HEK293 (cell line): ENCODE measurements at regions not wholly inside any gene's neighbourhood (a gene's known extent, or its start where the extent isn't known, plus 50 kb on each side); places are given as distances from the start of the nearest gene placed in this dataset.

Experiments
- CTCF ChIA-PET: fragments of 350-600 bp; formaldehyde crosslinking; extraction: SDS; loops from one replicate; lab custom pipeline; 2021; ENCODE audit warnings: antibody characterized with exemption; lab: Yijun Ruan, JAX
- POLR2A ChIA-PET: fragments of 300-600 bp; formaldehyde crosslinking; extraction: SDS; loops from one replicate; lab custom pipeline; 2020; ENCODE audit warnings: antibody characterized with exemption, inconsistent platforms; lab: Yijun Ruan, JAX
- H3K27ac ChIP-seq: fragments of 200-500 bp; sonication (Bioruptor generic); 2 replicates; pipeline ENCODE4 v1.5.1; 2014; ENCODE audit warnings: low read depth, low read length, control low read depth, inconsistent platforms; ENCODE audit errors: extremely low read depth
- H3K36me3 ChIP-seq, 2 experiments: fragments of 200-500 bp in 1 of 2; sonication (Bioruptor generic) in 1 of 2; 1 replicate in 1 of 2; 2 replicates in 1 of 2; pipeline ENCODE4 v1.5.1; 2014 to 2017; ENCODE audit warnings: inconsistent platforms in 2 of 2, low read length in 2 of 2; ENCODE audit not compliant: control insufficient read depth in 2 of 2, insufficient read depth in 1 of 2
- H3K4me1 ChIP-seq: fragments of 200-500 bp; sonication (Bioruptor generic); 2 replicates; pipeline ENCODE4 v1.5.1; 2014; ENCODE audit warnings: mild to moderate bottlenecking, low read length, inconsistent platforms; ENCODE audit not compliant: control insufficient read depth, insufficient read depth
- H3K4me3 ChIP-seq: 2 replicates; pipeline ENCODE4 v1.5.1; 2011; ENCODE audit warnings: low read depth, mild to moderate bottlenecking, control low read depth, low read length, moderate library complexity
- H3K9me3 ChIP-seq: fragments of 200-500 bp; sonication (Bioruptor generic); 2 replicates; pipeline ENCODE4 v1.5.1; 2014; ENCODE audit warnings: low read depth, low read length, inconsistent platforms; ENCODE audit not compliant: control insufficient read depth, insufficient read depth
- GLI2 ChIP-seq: fragments of 450-650 bp; formaldehyde crosslinking; IDR thresholded peaks from 2 replicates; pipeline ENCODE4; 2017; ENCODE audit warnings: missing biosample characterization, missing genetic modification characterization, low read depth, borderline replicate concordance
- GLIS2 ChIP-seq: fragments of 450-650 bp; formaldehyde crosslinking; IDR thresholded peaks from 2 replicates; pipeline ENCODE4 v1.5.1; 2016; ENCODE audit warnings: missing biosample characterization, missing genetic modification characterization
- KLF7 ChIP-seq: fragments of 450-650 bp; formaldehyde crosslinking; IDR thresholded peaks from 2 replicates; pipeline ENCODE4 v1.5.1; 2016; ENCODE audit warnings: missing biosample characterization, missing genetic modification characterization, borderline replicate concordance
- SP2 ChIP-seq: fragments of 450-650 bp; formaldehyde crosslinking; IDR thresholded peaks from 2 replicates; pipeline ENCODE4 v1.5.1; 2016; ENCODE audit warnings: missing biosample characterization, missing genetic modification characterization
- ZBTB7A ChIP-seq: fragments of 450-650 bp; formaldehyde crosslinking; IDR thresholded peaks from 2 replicates; pipeline ENCODE4 v1.5.1; 2016; ENCODE audit warnings: low read depth, missing biosample characterization, missing genetic modification characterization
- ZFP3 ChIP-seq: fragments of 450-650 bp; formaldehyde crosslinking; IDR thresholded peaks from 2 replicates; pipeline ENCODE4 v1.5.1; 2016; ENCODE audit warnings: low read depth, missing biosample characterization, missing genetic modification characterization
- ZNF202 ChIP-seq: fragments of 450-650 bp; formaldehyde crosslinking; IDR thresholded peaks from 2 replicates; pipeline ENCODE4 v1.5.1; 2016; ENCODE audit warnings: missing biosample characterization, missing genetic modification characterization, borderline replicate concordance
- ZNF221 ChIP-seq: fragments of 450-650 bp; formaldehyde crosslinking; IDR thresholded peaks from 2 replicates; pipeline ENCODE4 v1.5.1; 2017; ENCODE audit warnings: missing biosample characterization, missing genetic modification characterization, borderline replicate concordance
- ZNF302 ChIP-seq: fragments of 450-650 bp; formaldehyde crosslinking; IDR thresholded peaks from 2 replicates; pipeline ENCODE4 v1.5.1; 2016; ENCODE audit warnings: missing biosample characterization, missing genetic modification characterization, low read depth
- ZNF404 ChIP-seq: fragments of 450-650 bp; formaldehyde crosslinking; IDR thresholded peaks from 2 replicates; pipeline ENCODE4 v1.5.1; 2017; ENCODE audit warnings: missing biosample characterization, missing genetic modification characterization
- ZNF560 ChIP-seq: fragments of 450-650 bp; formaldehyde crosslinking; IDR thresholded peaks from 2 replicates; pipeline ENCODE4 v1.5.1; 2017; ENCODE audit warnings: missing biosample characterization, missing genetic modification characterization, borderline replicate concordance
- TF ChIP-seq, protein P1 (sequence below): fragments of 450-650 bp; formaldehyde crosslinking; IDR thresholded peaks from 2 replicates; pipeline ENCODE4 v1.5.1; 2017; ENCODE audit warnings: missing biosample characterization, missing genetic modification characterization
- TF ChIP-seq, protein P2 (sequence below): fragments of 450-650 bp; formaldehyde crosslinking; IDR thresholded peaks from 2 replicates; pipeline ENCODE4 v1.5.1; 2016; ENCODE audit warnings: missing biosample characterization, missing genetic modification characterization
- TF ChIP-seq, protein P3 (sequence below): fragments of 450-650 bp; formaldehyde crosslinking; IDR thresholded peaks from 2 replicates; pipeline ENCODE4; 2016; ENCODE audit warnings: missing biosample characterization, missing genetic modification characterization
- TF ChIP-seq, protein P4 (sequence below): fragments of 450-650 bp; formaldehyde crosslinking; IDR thresholded peaks from 2 replicates; pipeline ENCODE4 v1.5.1; 2016; ENCODE audit warnings: missing biosample characterization, missing genetic modification characterization, borderline replicate concordance
- TF ChIP-seq, protein P5 (sequence below): fragments of 450-650 bp; formaldehyde crosslinking; conservative IDR thresholded peaks from 2 replicates; pipeline ENCODE4 v1.5.1; 2016; ENCODE audit warnings: low read depth, missing biosample characterization, missing genetic modification characterization

DNA sequence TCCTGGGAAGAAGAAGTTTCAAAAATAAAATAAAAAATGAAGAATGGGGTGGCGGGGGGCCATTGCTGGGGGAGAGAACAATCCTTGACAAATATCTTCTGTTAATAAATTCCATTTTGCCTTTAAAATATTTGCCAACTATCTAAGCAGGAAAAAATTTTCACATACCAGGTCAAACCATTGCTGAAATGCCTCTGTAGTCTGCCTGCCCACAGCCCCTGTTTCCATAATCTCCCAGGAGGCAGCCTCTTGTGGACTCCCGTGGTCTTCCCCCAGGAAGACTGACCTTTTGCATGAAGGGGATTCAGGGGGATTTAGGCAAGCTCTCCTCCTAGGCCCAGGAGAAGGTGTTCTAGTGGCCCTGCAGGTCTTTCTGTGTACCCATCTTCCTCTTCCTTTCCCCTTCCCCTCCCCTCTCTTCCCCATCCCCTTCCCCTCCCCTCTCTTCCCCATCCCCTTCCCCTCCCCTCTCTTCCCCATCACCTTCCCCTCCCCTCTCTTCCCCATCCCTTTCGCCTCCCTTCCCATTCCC is 61.0 kb downstream of the RPL37A start:
- Histone ChIP-seq H3K9me3 (no peaks in the 10 kb centered on the region), H3K4me3 (no peak overlapping the region), H3K27ac (no peak overlapping the region), H3K4me1 (no peaks in the 10 kb centered on the region), H3K36me3 (no peaks in the 10 kb centered on the region)
- ChIA-PET POLR2A (no interaction called here), CTCF (no interaction called here)
- TF ChIP-seq, protein P1, sequence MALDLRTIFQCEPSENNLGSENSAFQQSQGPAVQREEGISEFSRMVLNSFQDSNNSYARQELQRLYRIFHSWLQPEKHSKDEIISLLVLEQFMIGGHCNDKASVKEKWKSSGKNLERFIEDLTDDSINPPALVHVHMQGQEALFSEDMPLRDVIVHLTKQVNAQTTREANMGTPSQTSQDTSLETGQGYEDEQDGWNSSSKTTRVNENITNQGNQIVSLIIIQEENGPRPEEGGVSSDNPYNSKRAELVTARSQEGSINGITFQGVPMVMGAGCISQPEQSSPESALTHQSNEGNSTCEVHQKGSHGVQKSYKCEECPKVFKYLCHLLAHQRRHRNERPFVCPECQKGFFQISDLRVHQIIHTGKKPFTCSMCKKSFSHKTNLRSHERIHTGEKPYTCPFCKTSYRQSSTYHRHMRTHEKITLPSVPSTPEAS (tag by site-specific recombination), result no peak
- no peak for TF ChIP-seq ZNF560
- TF ChIP-seq ZNF202 (tag by site-specific recombination), result no peak
- no peak for TF ChIP-seq ZBTB7A (tag by site-specific recombination)
- no peak for TF ChIP-seq GLI2
- TF ChIP-seq ZFP3 (tag by site-specific recombination), result no peak
- TF ChIP-seq ZNF404 (tag by site-specific recombination), result no peak
- no peak for TF ChIP-seq KLF7
- no peak for TF ChIP-seq GLIS2

DNA sequence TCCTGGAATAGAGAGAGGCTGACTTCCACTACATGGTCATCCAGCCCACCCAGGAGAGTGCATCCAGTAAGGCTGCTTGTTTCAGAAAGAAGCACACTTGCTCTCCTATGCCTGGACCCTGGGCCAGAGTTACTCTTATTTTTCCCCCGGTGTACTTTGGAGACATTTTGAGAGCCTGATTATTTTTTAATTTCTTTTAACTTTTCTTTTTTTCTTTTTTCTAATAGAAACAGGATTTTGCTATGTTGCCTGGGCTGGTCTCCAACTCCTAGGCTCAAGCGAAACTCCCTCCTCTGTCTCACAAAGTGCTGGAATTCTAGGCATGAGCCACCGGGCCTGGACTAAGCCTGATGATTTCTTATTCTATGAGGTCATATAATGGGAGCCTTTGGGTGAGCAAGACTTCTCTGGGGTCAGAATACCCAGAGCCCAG is 62.2 kb downstream of the RPL37A start:
- H3K4me1 ChIP-seq, result no peaks in the 10 kb centered on the region
- ChIA-PET POLR2A (no interaction called here), CTCF (no interaction called here)
- no peak overlapping the region for H3K27ac ChIP-seq
- no peak overlapping the region for H3K4me3 ChIP-seq
- H3K9me3 ChIP-seq, result no peaks in the 10 kb centered on the region
- no peaks in the 10 kb centered on the region for H3K36me3 ChIP-seq
- TF ChIP-seq, protein P2, sequence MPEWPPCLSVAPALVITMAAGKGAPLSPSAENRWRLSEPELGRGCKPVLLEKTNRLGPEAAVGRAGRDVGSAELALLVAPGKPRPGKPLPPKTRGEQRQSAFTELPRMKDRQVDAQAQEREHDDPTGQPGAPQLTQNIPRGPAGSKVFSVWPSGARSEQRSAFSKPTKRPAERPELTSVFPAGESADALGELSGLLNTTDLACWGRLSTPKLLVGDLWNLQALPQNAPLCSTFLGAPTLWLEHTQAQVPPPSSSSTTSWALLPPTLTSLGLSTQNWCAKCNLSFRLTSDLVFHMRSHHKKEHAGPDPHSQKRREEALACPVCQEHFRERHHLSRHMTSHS, result no peak
- TF ChIP-seq, protein P3, sequence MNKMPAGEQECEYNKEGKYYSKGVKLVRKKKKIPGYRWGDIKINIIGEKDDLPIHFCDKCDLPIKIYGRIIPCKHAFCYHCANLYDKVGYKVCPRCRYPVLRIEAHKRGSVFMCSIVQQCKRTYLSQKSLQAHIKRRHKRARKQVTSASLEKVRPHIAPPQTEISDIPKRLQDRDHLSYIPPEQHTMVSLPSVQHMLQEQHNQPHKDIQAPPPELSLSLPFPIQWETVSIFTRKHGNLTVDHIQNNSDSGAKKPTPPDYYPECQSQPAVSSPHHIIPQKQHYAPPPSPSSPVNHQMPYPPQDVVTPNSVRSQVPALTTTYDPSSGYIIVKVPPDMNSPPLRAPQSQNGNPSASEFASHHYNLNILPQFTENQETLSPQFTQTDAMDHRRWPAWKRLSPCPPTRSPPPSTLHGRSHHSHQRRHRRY, result no peak
- TF ChIP-seq ZNF221 (tag by site-specific recombination) (no peak), ZNF302 (tag by site-specific recombination) (no peak), SP2 (tag by site-specific recombination) (no peak)
- TF ChIP-seq, protein P4, sequence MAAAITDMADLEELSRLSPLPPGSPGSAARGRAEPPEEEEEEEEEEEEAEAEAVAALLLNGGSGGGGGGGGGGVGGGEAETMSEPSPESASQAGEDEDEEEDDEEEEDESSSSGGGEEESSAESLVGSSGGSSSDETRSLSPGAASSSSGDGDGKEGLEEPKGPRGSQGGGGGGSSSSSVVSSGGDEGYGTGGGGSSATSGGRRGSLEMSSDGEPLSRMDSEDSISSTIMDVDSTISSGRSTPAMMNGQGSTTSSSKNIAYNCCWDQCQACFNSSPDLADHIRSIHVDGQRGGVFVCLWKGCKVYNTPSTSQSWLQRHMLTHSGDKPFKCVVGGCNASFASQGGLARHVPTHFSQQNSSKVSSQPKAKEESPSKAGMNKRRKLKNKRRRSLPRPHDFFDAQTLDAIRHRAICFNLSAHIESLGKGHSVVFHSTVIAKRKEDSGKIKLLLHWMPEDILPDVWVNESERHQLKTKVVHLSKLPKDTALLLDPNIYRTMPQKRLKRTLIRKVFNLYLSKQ (tag by site-specific recombination), result no peak
- TF ChIP-seq, protein P5, sequence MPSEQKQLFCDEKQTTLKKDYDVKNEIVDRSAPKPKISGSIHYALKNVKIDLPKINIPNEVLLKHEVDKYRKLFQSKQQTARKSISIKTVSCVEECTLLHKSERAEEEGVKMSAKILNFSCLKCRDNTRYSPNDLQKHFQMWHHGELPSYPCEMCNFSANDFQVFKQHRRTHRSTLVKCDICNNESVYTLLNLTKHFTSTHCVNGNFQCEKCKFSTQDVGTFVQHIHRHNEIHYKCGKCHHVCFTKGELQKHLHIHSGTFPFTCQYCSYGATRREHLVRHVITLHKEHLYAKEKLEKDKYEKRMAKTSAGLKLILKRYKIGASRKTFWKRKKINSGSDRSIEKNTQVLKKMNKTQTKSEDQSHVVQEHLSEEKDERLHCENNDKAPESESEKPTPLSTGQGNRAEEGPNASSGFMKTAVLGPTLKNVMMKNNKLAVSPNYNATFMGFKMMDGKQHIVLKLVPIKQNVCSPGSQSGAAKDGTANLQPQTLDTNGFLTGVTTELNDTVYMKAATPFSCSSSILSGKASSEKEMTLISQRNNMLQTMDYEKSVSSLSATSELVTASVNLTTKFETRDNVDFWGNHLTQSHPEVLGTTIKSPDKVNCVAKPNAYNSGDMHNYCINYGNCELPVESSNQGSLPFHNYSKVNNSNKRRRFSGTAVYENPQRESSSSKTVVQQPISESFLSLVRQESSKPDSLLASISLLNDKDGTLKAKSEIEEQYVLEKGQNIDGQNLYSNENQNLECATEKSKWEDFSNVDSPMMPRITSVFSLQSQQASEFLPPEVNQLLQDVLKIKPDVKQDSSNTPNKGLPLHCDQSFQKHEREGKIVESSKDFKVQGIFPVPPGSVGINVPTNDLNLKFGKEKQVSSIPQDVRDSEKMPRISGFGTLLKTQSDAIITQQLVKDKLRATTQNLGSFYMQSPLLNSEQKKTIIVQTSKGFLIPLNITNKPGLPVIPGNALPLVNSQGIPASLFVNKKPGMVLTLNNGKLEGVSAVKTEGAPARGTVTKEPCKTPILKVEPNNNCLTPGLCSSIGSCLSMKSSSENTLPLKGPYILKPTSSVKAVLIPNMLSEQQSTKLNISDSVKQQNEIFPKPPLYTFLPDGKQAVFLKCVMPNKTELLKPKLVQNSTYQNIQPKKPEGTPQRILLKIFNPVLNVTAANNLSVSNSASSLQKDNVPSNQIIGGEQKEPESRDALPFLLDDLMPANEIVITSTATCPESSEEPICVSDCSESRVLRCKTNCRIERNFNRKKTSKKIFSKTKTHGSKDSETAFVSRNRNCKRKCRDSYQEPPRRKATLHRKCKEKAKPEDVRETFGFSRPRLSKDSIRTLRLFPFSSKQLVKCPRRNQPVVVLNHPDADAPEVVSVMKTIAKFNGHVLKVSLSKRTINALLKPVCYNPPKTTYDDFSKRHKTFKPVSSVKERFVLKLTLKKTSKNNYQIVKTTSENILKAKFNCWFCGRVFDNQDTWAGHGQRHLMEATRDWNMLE, result no peak
